HCT116 (cell line): ENCODE measurements at regions not wholly inside any gene's neighbourhood (a gene's known extent, or its start where the extent isn't known, plus 50 kb on each side); places are given as distances from the start of the nearest gene placed in this dataset.

ENCODE experiments used
- ATAC-seq: fragments of 200-7000 bp; cut with Tn5 transposase; 2 replicates; pipeline ENCODE4 v1.9.1; 2020; ENCODE audit warnings: mild to moderate bottlenecking, moderate library complexity
- BruUV-seq: library from RNA; stranded (reverse); fragments of 400-500 nt; replicated peaks from 2 replicates; lab custom pipeline; 2021; lab: Mats Ljungman, UMichigan
- CTCF ChIA-PET: fragments of 300-600 bp; sonication (Branson Sonifier 250); formaldehyde crosslinking; loops from one replicate; lab custom pipeline; 2021; ENCODE audit warnings: antibody characterized with exemption; lab: Charles Lee
- POLR2A ChIA-PET: fragments of 300-600, 350-600 bp; sonication (Branson Sonifier 250); formaldehyde crosslinking; loops from one replicate; lab custom pipeline; 2021; ENCODE audit warnings: antibody characterized with exemption; lab: Charles Lee
- RAD21 ChIA-PET, 2 experiments: fragments of 300-600 bp; sonication (Branson Sonifier 250); formaldehyde crosslinking; loops; one replicate each; lab custom pipeline; 2023; ENCODE audit warnings: low total read pairs in 2 of 2; ENCODE audit not compliant: uncharacterized antibody in 2 of 2, unreplicated experiment in 2 of 2, low non-redundant PET in 1 of 2; lab: Charles Lee
- DNase-seq: peaks from one replicate; pipeline ENCODE4 v3.0.0-alpha.2; 2010; ENCODE audit warnings: low read depth, low spot score
- H2AFZ ChIP-seq: fragments of 200-600 bp; shearing (Covaris generic), sonication (generic); 2 replicates; pipeline ENCODE4 v1.6.1; 2017; ENCODE audit warnings: low read depth, mixed run types, mixed read lengths, antibody characterized with exemption, low read length; ENCODE audit not compliant: poor library complexity, severe bottlenecking
- H3K27ac ChIP-seq: 2 replicates; pipeline ENCODE4 v1.5.1; 2012; ENCODE audit warnings: low read depth, low read length
- H3K27me3 ChIP-seq: fragments of 200-600 bp; sonication (generic); 2 replicates; pipeline ENCODE4 v1.6.1; 2016; ENCODE audit warnings: mixed run types, low read length, mixed read lengths; ENCODE audit not compliant: insufficient read depth
- H3K36me3 ChIP-seq, 2 experiments: fragments of 200-500 bp in 1 of 2; fragments of 200-600 bp in 1 of 2; sonication (Bioruptor generic) in 1 of 2; sonication (generic) in 1 of 2; 2 replicates each; pipeline versions ENCODE4 v1.5.1 to v1.6.1; 2014 to 2016; ENCODE audit warnings: low read length in 2 of 2, inconsistent platforms in 1 of 2, mixed read lengths in 1 of 2, mixed run types in 1 of 2; ENCODE audit not compliant: insufficient read depth in 2 of 2, control insufficient read depth in 1 of 2
- H3K4me1 ChIP-seq, 2 experiments: fragments of 200-600 bp in 1 of 2; sonication (generic) in 1 of 2; 2 replicates each; pipeline versions ENCODE4 v1.5.1 to v1.6.1; 2012 to 2017; ENCODE audit warnings: low read length in 2 of 2, inconsistent platforms in 1 of 2, mild to moderate bottlenecking in 1 of 2, mixed read lengths in 1 of 2, mixed run types in 1 of 2, moderate library complexity in 1 of 2; ENCODE audit not compliant: insufficient read depth in 2 of 2, control insufficient read depth in 1 of 2
- H3K4me2 ChIP-seq: fragments of 200-600 bp; sonication (generic); 2 replicates; pipeline ENCODE4 v1.6.1; 2017; ENCODE audit warnings: mixed run types, low read length, mixed read lengths
- H3K4me3 ChIP-seq, 2 experiments: fragments of 200-600 bp in 1 of 2; sonication (generic) in 1 of 2; replicated peaks in 1 of 2; 2 replicates each; pipeline ENCODE4 v1.5.1; 2011 to 2016; ENCODE audit warnings: low read length in 2 of 2, control low read depth in 1 of 2, low read depth in 1 of 2, mild to moderate bottlenecking in 1 of 2, mixed read lengths in 1 of 2, mixed run types in 1 of 2
- H3K79me2 ChIP-seq: fragments of 200-600 bp; sonication (generic); 2 replicates; pipeline ENCODE4 v1.6.1; 2017; ENCODE audit warnings: mild to moderate bottlenecking, mixed run types, low read length, moderate library complexity, mixed read lengths; ENCODE audit not compliant: insufficient read depth
- H3K9ac ChIP-seq: fragments of 200-600 bp; sonication (generic); 2 replicates; pipeline ENCODE4 v1.6.1; 2016; ENCODE audit warnings: low read length, mixed read lengths
- H3K9me2 ChIP-seq: fragments of 200-600 bp; sonication (generic), shearing (Covaris generic); 2 replicates; pipeline ENCODE4 v1.6.1; 2017; ENCODE audit warnings: mixed run types, mild to moderate bottlenecking, moderate library complexity; ENCODE audit not compliant: insufficient read depth
- H3K9me3 ChIP-seq, 2 experiments: fragments of 200-500 bp in 1 of 2; fragments of 200-600 bp in 1 of 2; sonication (Bioruptor generic) in 1 of 2; sonication (generic) in 1 of 2; 2 replicates each; pipeline ENCODE4 v1.6.1; 2014 to 2017; ENCODE audit warnings: low read length in 2 of 2, mixed read lengths in 2 of 2, inconsistent platforms in 1 of 2, low read depth in 1 of 2, mild to moderate bottlenecking in 1 of 2, mixed run types in 1 of 2, moderate library complexity in 1 of 2; ENCODE audit not compliant: control insufficient read depth in 1 of 2, insufficient read depth in 1 of 2
- H4K20me1 ChIP-seq: fragments of 200-600 bp; sonication (generic), shearing (Covaris generic); 2 replicates; pipeline ENCODE4 v1.6.1; 2017; ENCODE audit warnings: mixed run types, mild to moderate bottlenecking, moderate library complexity; ENCODE audit not compliant: insufficient read depth
- CEBPB ChIP-seq: IDR thresholded peaks from 2 replicates; pipeline ENCODE4 v1.6.1; 2012; ENCODE audit warnings: low read depth
- EZH2 ChIP-seq: fragments of 200-600 bp; sonication (generic); IDR thresholded peaks from 2 replicates; pipeline ENCODE4 v1.6.1; 2017; ENCODE audit warnings: antibody characterized with exemption, mixed run types
- EZH2phosphoT487 ChIP-seq: fragments of 200-600 bp; IDR thresholded peaks from 2 replicates; pipeline ENCODE4 v1.6.1; 2018; ENCODE audit warnings: antibody characterized with exemption, borderline replicate concordance
- FOSL1 ChIP-seq: IDR thresholded peaks from 2 replicates; pipeline ENCODE4 v1.6.1; 2012; ENCODE audit warnings: low read depth
- JUND ChIP-seq: IDR thresholded peaks from 2 replicates; pipeline ENCODE4 v1.6.1; 2012
- POLR2AphosphoS5 ChIP-seq: IDR thresholded peaks from 2 replicates; pipeline ENCODE4 v1.6.1; 2011; ENCODE audit warnings: mild to moderate bottlenecking, low read depth, low read length, moderate library complexity
- RAD21 ChIP-seq: IDR thresholded peaks from 2 replicates; pipeline ENCODE4 v1.6.1; 2012; ENCODE audit warnings: low read depth, mild to moderate bottlenecking
- SIN3A ChIP-seq: IDR thresholded peaks from 2 replicates; pipeline ENCODE4 v1.6.1; 2012; ENCODE audit warnings: low read depth
- SP1 ChIP-seq: IDR thresholded peaks from 2 replicates; pipeline ENCODE4 v1.6.1; 2012; ENCODE audit warnings: low read depth
- SRF ChIP-seq: IDR thresholded peaks from 2 replicates; pipeline ENCODE4 v1.6.1; 2012; ENCODE audit warnings: low read depth
- YY1 ChIP-seq: IDR thresholded peaks from 2 replicates; pipeline ENCODE4 v1.6.1; 2011; ENCODE audit warnings: low read length, low read depth, moderate library complexity, mild to moderate bottlenecking; ENCODE audit not compliant: insufficient replicate concordance; ENCODE audit errors: extremely low read depth
- ZNF274 ChIP-seq: fragments of 200-500 bp; sonication (Bioruptor generic); IDR thresholded peaks from 2 replicates; pipeline ENCODE4 v1.6.1; 2014; ENCODE audit warnings: mild to moderate bottlenecking, low read depth, low read length, inconsistent platforms
- intact Hi-C: fragments of 100-400 bp; cut with micrococcal nuclease; formaldehyde crosslinking; loops from 2 replicates; pipeline ENCODE4 v1.10.0; 2022
- TF ChIP-seq, protein P1 (sequence below), 3 experiments: fragments of 200-600 bp in 1 of 3; sonication (generic) in 1 of 3; IDR thresholded peaks in 2 of 3; conservative IDR thresholded peaks in 1 of 3; 2 replicates each; pipeline ENCODE4 v1.5.1; 2012 to 2017; ENCODE audit warnings: low read depth in 2 of 3, low read length in 2 of 3, antibody characterized with exemption in 1 of 3, borderline replicate concordance in 1 of 3, control low read depth in 1 of 3, mild to moderate bottlenecking in 1 of 3, mixed read lengths in 1 of 3, mixed run types in 1 of 3, moderate library complexity in 1 of 3; ENCODE audit not compliant: insufficient read depth in 1 of 3
- TF ChIP-seq, protein P2 (sequence below): IDR thresholded peaks from 2 replicates; pipeline ENCODE4 v1.6.1; 2012
- TF ChIP-seq, protein P3 (sequence below): IDR thresholded peaks from 2 replicates; pipeline ENCODE4 v1.6.1; 2011; ENCODE audit warnings: mild to moderate bottlenecking, low read length, moderate library complexity; ENCODE audit not compliant: insufficient replicate concordance; ENCODE audit errors: extremely low read depth
- TF ChIP-seq, protein P4 (sequence below): IDR thresholded peaks from 2 replicates; pipeline ENCODE4 v1.6.1; 2012; ENCODE audit warnings: low read depth
- TF ChIP-seq, protein P5 (sequence below): IDR thresholded peaks from 2 replicates; pipeline ENCODE4 v1.6.1; 2012

DNA sequence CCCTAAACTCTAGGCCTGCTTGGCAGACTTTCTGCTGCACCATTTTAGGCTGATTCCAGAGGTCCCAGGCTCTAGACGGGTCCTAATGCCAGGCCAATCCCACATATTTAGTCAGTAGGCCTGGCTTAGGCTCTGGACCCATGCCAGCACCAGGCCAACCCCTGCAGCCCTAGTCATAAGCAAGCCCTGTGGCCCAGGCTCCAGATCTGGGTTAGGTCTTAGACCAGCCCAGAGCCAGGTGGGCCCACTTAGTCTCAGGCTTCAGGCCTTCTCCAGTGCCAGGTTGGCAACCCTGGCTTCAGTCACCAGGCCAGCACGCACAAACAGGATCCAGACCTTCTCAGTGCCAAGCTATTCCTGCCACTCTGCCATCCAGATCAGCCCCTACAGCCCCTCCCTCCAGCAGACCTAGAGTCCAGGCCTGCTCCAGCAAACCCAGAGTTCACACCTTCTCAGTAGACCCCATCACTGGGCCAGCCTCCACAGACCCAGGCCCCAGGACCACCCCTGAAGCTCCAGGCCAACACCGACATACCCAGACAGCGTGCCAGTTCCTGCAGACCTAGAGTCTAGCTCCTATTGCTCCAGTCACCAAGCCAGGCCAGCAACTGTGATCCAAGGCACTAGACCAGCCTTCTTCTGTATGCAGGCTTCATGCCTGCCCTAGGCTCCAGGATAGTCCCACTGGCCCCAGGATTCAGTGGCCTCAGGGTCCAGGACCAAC is 467.6 kb downstream of the RWDD3 start:
- no peak for TF ChIP-seq POLR2AphosphoS5
- TF ChIP-seq, protein P1, sequence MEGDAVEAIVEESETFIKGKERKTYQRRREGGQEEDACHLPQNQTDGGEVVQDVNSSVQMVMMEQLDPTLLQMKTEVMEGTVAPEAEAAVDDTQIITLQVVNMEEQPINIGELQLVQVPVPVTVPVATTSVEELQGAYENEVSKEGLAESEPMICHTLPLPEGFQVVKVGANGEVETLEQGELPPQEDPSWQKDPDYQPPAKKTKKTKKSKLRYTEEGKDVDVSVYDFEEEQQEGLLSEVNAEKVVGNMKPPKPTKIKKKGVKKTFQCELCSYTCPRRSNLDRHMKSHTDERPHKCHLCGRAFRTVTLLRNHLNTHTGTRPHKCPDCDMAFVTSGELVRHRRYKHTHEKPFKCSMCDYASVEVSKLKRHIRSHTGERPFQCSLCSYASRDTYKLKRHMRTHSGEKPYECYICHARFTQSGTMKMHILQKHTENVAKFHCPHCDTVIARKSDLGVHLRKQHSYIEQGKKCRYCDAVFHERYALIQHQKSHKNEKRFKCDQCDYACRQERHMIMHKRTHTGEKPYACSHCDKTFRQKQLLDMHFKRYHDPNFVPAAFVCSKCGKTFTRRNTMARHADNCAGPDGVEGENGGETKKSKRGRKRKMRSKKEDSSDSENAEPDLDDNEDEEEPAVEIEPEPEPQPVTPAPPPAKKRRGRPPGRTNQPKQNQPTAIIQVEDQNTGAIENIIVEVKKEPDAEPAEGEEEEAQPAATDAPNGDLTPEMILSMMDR (IDR thresholded peaks at IDR 0.05 in 2 of 3, conservative IDR thresholded peaks at IDR 0.05 in 1 of 3; ENCODE audit: borderline replicate concordance in 1 of 3, insufficient read depth in 1 of 3, low read depth in 2 of 3, low read length in 2 of 3), result no peak
- TF ChIP-seq, protein P2, sequence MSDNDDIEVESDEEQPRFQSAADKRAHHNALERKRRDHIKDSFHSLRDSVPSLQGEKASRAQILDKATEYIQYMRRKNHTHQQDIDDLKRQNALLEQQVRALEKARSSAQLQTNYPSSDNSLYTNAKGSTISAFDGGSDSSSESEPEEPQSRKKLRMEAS, result no peak
- no peak for TF ChIP-seq FOSL1
- TF ChIP-seq CEBPB, result no peak
- no peak for TF ChIP-seq RAD21
- TF ChIP-seq JUND, result no peak
- TF ChIP-seq, protein P3, sequence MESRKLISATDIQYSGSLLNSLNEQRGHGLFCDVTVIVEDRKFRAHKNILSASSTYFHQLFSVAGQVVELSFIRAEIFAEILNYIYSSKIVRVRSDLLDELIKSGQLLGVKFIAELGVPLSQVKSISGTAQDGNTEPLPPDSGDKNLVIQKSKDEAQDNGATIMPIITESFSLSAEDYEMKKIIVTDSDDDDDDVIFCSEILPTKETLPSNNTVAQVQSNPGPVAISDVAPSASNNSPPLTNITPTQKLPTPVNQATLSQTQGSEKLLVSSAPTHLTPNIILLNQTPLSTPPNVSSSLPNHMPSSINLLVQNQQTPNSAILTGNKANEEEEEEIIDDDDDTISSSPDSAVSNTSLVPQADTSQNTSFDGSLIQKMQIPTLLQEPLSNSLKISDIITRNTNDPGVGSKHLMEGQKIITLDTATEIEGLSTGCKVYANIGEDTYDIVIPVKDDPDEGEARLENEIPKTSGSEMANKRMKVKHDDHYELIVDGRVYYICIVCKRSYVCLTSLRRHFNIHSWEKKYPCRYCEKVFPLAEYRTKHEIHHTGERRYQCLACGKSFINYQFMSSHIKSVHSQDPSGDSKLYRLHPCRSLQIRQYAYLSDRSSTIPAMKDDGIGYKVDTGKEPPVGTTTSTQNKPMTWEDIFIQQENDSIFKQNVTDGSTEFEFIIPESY, result no peak
- TF ChIP-seq EZH2, result no peak
- TF ChIP-seq, protein P4, sequence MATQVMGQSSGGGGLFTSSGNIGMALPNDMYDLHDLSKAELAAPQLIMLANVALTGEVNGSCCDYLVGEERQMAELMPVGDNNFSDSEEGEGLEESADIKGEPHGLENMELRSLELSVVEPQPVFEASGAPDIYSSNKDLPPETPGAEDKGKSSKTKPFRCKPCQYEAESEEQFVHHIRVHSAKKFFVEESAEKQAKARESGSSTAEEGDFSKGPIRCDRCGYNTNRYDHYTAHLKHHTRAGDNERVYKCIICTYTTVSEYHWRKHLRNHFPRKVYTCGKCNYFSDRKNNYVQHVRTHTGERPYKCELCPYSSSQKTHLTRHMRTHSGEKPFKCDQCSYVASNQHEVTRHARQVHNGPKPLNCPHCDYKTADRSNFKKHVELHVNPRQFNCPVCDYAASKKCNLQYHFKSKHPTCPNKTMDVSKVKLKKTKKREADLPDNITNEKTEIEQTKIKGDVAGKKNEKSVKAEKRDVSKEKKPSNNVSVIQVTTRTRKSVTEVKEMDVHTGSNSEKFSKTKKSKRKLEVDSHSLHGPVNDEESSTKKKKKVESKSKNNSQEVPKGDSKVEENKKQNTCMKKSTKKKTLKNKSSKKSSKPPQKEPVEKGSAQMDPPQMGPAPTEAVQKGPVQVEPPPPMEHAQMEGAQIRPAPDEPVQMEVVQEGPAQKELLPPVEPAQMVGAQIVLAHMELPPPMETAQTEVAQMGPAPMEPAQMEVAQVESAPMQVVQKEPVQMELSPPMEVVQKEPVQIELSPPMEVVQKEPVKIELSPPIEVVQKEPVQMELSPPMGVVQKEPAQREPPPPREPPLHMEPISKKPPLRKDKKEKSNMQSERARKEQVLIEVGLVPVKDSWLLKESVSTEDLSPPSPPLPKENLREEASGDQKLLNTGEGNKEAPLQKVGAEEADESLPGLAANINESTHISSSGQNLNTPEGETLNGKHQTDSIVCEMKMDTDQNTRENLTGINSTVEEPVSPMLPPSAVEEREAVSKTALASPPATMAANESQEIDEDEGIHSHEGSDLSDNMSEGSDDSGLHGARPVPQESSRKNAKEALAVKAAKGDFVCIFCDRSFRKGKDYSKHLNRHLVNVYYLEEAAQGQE, result no peak
- no peak for TF ChIP-seq YY1
- no peak for TF ChIP-seq SRF
- no peak for TF ChIP-seq EZH2phosphoT487
- no peak for TF ChIP-seq SIN3A
- no peak for TF ChIP-seq SP1
- no peak for TF ChIP-seq ZNF274
- TF ChIP-seq, protein P5, sequence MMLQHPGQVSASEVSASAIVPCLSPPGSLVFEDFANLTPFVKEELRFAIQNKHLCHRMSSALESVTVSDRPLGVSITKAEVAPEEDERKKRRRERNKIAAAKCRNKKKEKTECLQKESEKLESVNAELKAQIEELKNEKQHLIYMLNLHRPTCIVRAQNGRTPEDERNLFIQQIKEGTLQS, result no peak
- Histone ChIP-seq H3K9me3 (peaks cover 7 to 14% of the 10 kb centered on the region in 2 experiments; a peak in 3 of 4 replicates), H3K27me3 (no peaks in the 10 kb centered on the region), H3K9ac (no peak overlapping the region), H3K4me3 (no peak overlapping the region), H4K20me1 (no peaks in the 10 kb centered on the region), H2AFZ (no peak overlapping the region), H3K4me2 (no peak overlapping the region), H3K9me2 (no peaks in the 10 kb centered on the region), H3K27ac (no peak overlapping the region), H3K79me2 (no peaks in the 10 kb centered on the region), H3K4me1 (no peaks in the 10 kb centered on the region), H3K36me3 (no peaks in the 10 kb centered on the region)
- DNase-seq (no peak), ATAC-seq (no peak)
- BruUV-seq, result no TSS peak
- ChIA-PET CTCF (no interaction called here), RAD21 (no interaction called here), POLR2A (no interaction called here)
- intact Hi-C loops, result no loop called here
